PC-9 (cell line): ENCODE measurements at regions not wholly inside any gene's neighbourhood (a gene's known extent, or its start where the extent isn't known, plus 50 kb on each side); places are given as distances from the start of the nearest gene placed in this dataset.
A peak's percentile ranks its signal among the peaks of the same experiment; 100 is the strongest.

Experiments
- BruUV-seq: library from RNA; stranded (reverse); fragments of 400-500 nt; replicated peaks from 2 replicates; lab custom pipeline; 2021; lab: Mats Ljungman, UMichigan
- CTCF ChIA-PET: fragments of 300-600 bp; sonication (Branson Sonifier 250); formaldehyde crosslinking; loops from one replicate; lab custom pipeline; 2022; ENCODE audit warnings: antibody characterized with exemption; lab: Charles Lee
- POLR2A ChIA-PET: fragments of 300-600 bp; sonication (Branson Sonifier 250); formaldehyde crosslinking; loops from one replicate; lab custom pipeline; 2022; ENCODE audit warnings: antibody characterized with exemption; ENCODE audit not compliant: unreplicated experiment; lab: Charles Lee
- DNase-seq, 2 experiments: peaks; one replicate each; pipeline versions ENCODE4 v3.0.0 to v3.0.0-alpha.2; 2015 to 2022; ENCODE audit warnings: mixed read lengths in 1 of 2
- H2AFZ ChIP-seq: fragments of 200-600 bp; sonication (generic); 2 replicates; pipeline ENCODE4 v1.8.1; 2017; ENCODE audit warnings: antibody characterized with exemption
- H3F3A ChIP-seq: fragments of 200-600 bp; sonication (generic); 2 replicates; pipeline ENCODE4 v1.8.1; 2017; ENCODE audit warnings: antibody characterized with exemption, mild to moderate bottlenecking, low read depth; ENCODE audit not compliant: insufficient read depth
- H3K27ac ChIP-seq: fragments of 200-600 bp; sonication (generic); 2 replicates; pipeline ENCODE4 v1.6.1; 2016; ENCODE audit warnings: mixed run types
- H3K27me3 ChIP-seq: fragments of 200-600 bp; sonication (generic); 2 replicates; pipeline ENCODE4 v1.6.1; 2016; ENCODE audit warnings: low read depth, mixed run types; ENCODE audit not compliant: insufficient read depth
- H3K36me3 ChIP-seq: fragments of 200-600 bp; sonication (generic); 2 replicates; pipeline ENCODE4 v1.6.1; 2016; ENCODE audit warnings: low read depth, mixed run types
- H3K4me1 ChIP-seq: fragments of 200-600 bp; sonication (generic); replicated peaks from 2 replicates; pipeline ENCODE4 v1.6.1; 2016; ENCODE audit warnings: mixed run types; ENCODE audit not compliant: insufficient read depth
- H3K4me2 ChIP-seq: fragments of 200-600 bp; sonication (generic); 2 replicates; pipeline ENCODE4 v1.6.1; 2017; ENCODE audit warnings: mixed run types
- H3K4me3 ChIP-seq: fragments of 200-600 bp; sonication (generic); 2 replicates; pipeline ENCODE4 v1.6.1; 2016; ENCODE audit warnings: mixed run types
- H3K79me2 ChIP-seq: fragments of 200-600 bp; sonication (generic); 2 replicates; pipeline ENCODE4 v1.6.1; 2017; ENCODE audit warnings: low read depth, mixed run types
- H3K9me2 ChIP-seq: fragments of 200-600 bp; sonication (generic); 2 replicates; pipeline ENCODE4 v1.8.1; 2017; ENCODE audit warnings: mild to moderate bottlenecking; ENCODE audit not compliant: insufficient read depth
- H3K9me3 ChIP-seq: fragments of 200-600 bp; sonication (generic); 2 replicates; pipeline ENCODE4 v1.8.1; 2016; ENCODE audit warnings: low read depth; ENCODE audit not compliant: insufficient read depth
- H4K20me1 ChIP-seq: fragments of 200-600 bp; sonication (generic); 2 replicates; pipeline ENCODE4 v1.8.1; 2017; ENCODE audit not compliant: insufficient read depth
- EZH2 ChIP-seq: fragments of 200-600 bp; sonication (generic); IDR thresholded peaks from 2 replicates; pipeline ENCODE4 v1.8.0; 2017; ENCODE audit warnings: antibody characterized with exemption, low read depth
- intact Hi-C: fragments of 100-400 bp; cut with micrococcal nuclease; formaldehyde crosslinking; loops from one replicate; pipeline ENCODE4 v1.10.0; 2022; ENCODE audit not compliant: unreplicated experiment
- TF ChIP-seq, protein P1 (sequence below): fragments of 200-600 bp; sonication (generic); conservative IDR thresholded peaks from 2 replicates; pipeline ENCODE4 v1.6.1; 2017; ENCODE audit warnings: mixed run types, antibody characterized with exemption, mild to moderate bottlenecking, moderate library complexity

DNA sequence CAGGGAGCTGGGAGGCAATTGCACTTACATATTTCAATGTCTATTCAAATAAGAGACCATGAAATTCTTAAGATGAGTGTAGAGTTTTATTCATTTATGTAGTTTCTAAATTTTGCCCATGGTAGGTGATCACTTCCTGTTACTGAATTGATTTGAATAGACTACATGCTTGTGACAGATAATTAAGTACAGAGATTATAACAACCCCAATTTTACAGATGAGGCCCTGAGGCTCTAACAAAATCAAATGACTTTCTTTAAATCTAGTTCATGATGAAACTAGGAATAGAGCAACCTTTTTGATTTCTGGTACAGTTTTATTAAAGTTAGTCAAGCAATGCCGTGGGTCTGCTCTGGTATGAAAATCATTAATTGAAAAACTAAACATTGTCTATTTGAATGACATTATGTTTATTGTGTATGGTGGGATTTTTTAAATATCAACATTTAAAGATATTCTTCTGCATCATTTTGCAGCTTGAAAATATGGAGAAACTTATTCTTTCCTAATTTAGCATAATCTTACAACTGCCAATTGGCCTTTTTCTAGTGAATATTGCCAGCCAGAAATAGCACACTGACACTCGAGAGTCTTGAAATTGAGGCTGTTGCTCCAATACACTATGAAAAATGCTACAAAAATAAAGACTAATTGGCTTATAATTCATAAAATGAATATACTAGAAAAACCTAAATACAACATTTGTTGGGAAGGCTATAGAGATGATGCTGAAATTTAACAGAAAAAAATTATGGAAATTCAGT, 308.9 kb downstream of the SLC6A15 start:
- H3F3A ChIP-seq = no peaks in the 10 kb centered on the region
- H3K4me3 ChIP-seq = no peak overlapping the region
- no peaks in the 10 kb centered on the region for H3K36me3 ChIP-seq
- H3K9me3 ChIP-seq = no peaks in the 10 kb centered on the region; the same call in 1 of the 2 replicates
- ChIA-PET POLR2A (no interaction called here), CTCF (interaction anchor here (0.6 kb wide), 1 partner anchor 16 kb away, joined by 3 read pairs; no protein-coding TSS in a partner anchor)
- intact Hi-C loops = no loop called here
- no peaks in the 10 kb centered on the region for H3K79me2 ChIP-seq
- no peaks in the 10 kb centered on the region for H4K20me1 ChIP-seq
- H3K27ac ChIP-seq = no peak overlapping the region
- TF ChIP-seq, protein P1, sequence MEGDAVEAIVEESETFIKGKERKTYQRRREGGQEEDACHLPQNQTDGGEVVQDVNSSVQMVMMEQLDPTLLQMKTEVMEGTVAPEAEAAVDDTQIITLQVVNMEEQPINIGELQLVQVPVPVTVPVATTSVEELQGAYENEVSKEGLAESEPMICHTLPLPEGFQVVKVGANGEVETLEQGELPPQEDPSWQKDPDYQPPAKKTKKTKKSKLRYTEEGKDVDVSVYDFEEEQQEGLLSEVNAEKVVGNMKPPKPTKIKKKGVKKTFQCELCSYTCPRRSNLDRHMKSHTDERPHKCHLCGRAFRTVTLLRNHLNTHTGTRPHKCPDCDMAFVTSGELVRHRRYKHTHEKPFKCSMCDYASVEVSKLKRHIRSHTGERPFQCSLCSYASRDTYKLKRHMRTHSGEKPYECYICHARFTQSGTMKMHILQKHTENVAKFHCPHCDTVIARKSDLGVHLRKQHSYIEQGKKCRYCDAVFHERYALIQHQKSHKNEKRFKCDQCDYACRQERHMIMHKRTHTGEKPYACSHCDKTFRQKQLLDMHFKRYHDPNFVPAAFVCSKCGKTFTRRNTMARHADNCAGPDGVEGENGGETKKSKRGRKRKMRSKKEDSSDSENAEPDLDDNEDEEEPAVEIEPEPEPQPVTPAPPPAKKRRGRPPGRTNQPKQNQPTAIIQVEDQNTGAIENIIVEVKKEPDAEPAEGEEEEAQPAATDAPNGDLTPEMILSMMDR = no peak
- TF ChIP-seq EZH2 = no peak
- H3K4me2 ChIP-seq = no peak overlapping the region
- no peaks in the 10 kb centered on the region for H3K4me1 ChIP-seq
- no peaks in the 10 kb centered on the region; the same call in 1 of the 2 replicates for H3K9me2 ChIP-seq
- no peak for DNase-seq
- no peaks in the 10 kb centered on the region for H3K27me3 ChIP-seq
- no peak overlapping the region for H2AFZ ChIP-seq
- no TSS peak for BruUV-seq

DNA sequence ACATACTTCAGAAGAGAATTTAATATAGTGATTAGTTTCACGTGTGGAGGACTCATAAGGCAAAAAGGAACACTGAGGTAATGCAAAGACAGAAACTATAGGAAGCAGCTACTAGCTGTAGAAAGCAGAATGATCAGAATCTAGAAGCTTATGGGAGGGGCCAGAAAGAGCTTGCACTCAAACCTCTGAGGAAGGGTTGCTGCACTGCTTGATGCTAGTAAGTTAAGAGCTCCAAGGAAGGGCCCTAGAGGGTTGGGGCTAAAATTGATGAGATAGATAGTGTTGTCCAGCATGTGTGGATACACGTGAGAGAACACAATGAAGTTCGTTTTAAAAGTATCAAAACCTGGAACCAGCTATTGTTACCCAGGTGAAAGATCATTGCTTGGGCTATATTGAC, 311.1 kb downstream of the SLC6A15 start:
- Histone ChIP-seq H3K79me2 (no peaks in the 10 kb centered on the region), H2AFZ (no peak overlapping the region), H4K20me1 (no peaks in the 10 kb centered on the region), H3K27me3 (no peaks in the 10 kb centered on the region), H3K27ac (no peak overlapping the region), H3K4me2 (no peak overlapping the region), H3K9me2 (no peaks in the 10 kb centered on the region; the same call in 1 of the 2 replicates), H3F3A (no peaks in the 10 kb centered on the region), H3K4me1 (no peaks in the 10 kb centered on the region), H3K9me3 (no peaks in the 10 kb centered on the region; the same call in 1 of the 2 replicates), H3K4me3 (no peak overlapping the region), H3K36me3 (no peaks in the 10 kb centered on the region)
- POLR2A ChIA-PET = interaction anchor here (0.6 kb wide), 1 partner anchor 255 kb away, joined by 5 read pairs; no protein-coding TSS in a partner anchor
- no peak for TF ChIP-seq EZH2
- TF ChIP-seq, protein P1 = no peak
- intact Hi-C loops = no loop called here
- BruUV-seq = no TSS peak
- CTCF ChIA-PET = no interaction called here
- no peak for DNase-seq

DNA sequence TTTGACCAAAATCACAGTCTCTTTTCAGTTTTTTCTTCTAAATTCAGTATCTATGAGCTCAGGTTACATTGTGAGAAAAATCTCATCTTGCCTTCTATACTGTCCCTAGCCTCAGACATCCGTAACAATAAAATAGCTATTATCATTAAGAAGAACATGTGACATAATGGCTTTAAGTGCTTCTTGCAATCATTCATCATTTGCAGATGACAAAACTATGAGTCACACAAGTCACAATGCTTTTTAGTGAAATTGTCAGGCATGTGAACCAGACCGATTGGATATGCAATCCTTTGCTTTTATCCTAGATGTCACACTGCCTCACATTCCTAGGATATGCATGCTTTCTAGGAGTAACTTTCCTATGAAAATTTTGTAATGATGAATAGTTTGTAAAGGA, 313.1 kb downstream of the SLC6A15 start:
- peak; percentile 1 to 54 for DNase-seq
- H3K9me3 ChIP-seq = no peaks in the 10 kb centered on the region; the same call in 1 of the 2 replicates
- H3F3A ChIP-seq = no peaks in the 10 kb centered on the region
- ChIA-PET POLR2A (interaction anchor here (0.7 kb wide), 1 partner anchor 57 kb away, joined by 5 read pairs; no protein-coding TSS in a partner anchor), CTCF (no interaction called here)
- H3K27ac ChIP-seq = no peak overlapping the region
- no peak overlapping the region for H2AFZ ChIP-seq
- intact Hi-C loops = loop anchor here (5.0 kb wide), 1 partner anchor 47 kb away; no protein-coding TSS in a partner anchor
- H3K4me3 ChIP-seq = no peak overlapping the region
- no peaks in the 10 kb centered on the region for H4K20me1 ChIP-seq
- no peaks in the 10 kb centered on the region for H3K79me2 ChIP-seq
- no peak overlapping the region for H3K4me2 ChIP-seq
- H3K36me3 ChIP-seq = no peaks in the 10 kb centered on the region
- H3K4me1 ChIP-seq = no peaks in the 10 kb centered on the region
- no peaks in the 10 kb centered on the region for H3K27me3 ChIP-seq
- H3K9me2 ChIP-seq = no peaks in the 10 kb centered on the region; the same call in 1 of the 2 replicates
- TF ChIP-seq EZH2 = no peak
- TF ChIP-seq, protein P1 = no peak
- no TSS peak for BruUV-seq
